HepG2 (cell line): ENCODE measurements at regions not wholly inside any gene's neighbourhood (a gene's known extent, or its start where the extent isn't known, plus 50 kb on each side); places are given as distances from the start of the nearest gene placed in this dataset.

Experiments
- ATAC-seq: fragments of 200-7000 bp; cut with Tn5 transposase; 3 replicates; pipeline ENCODE4 v1.9.1; 2020; ENCODE audit warnings: mild to moderate bottlenecking, moderate library complexity
- BruUV-seq: library from RNA; stranded (reverse); fragments of 400-500 nt; replicated peaks from 2 replicates; lab custom pipeline; 2021; lab: Mats Ljungman, UMichigan
- CTCF ChIA-PET: fragments of 300-600 bp; formaldehyde crosslinking; extraction: SDS; loops from one replicate; lab custom pipeline; 2021; ENCODE audit warnings: low total read pairs, inconsistent platforms, low intra/inter-chr PET ratio; lab: Yijun Ruan, JAX
- POLR2A ChIA-PET: fragments of 350-600 bp; sonication (Branson Sonifier 250); formaldehyde crosslinking; loops from one replicate; lab custom pipeline; 2020; ENCODE audit warnings: antibody characterized with exemption, inconsistent platforms; lab: Yijun Ruan, JAX
- DNase-seq: peaks from one replicate; pipeline ENCODE4 v3.0.0-alpha.2; 2015; ENCODE audit warnings: low spot score
- FAIRE-seq: peaks from 3 replicates; lab custom pipeline; 2011; peaks lifted over from hg19 to GRCh38; lab: Jason Lieb, UNC
- H2AFZ ChIP-seq: one replicate; pipeline ENCODE4 v1.6.1; 2011; ENCODE audit warnings: low read length, inconsistent platforms
- H3K27ac ChIP-seq: fragments of 300-600 bp; 3 replicates; pipeline ENCODE4 v1.8.0; 2011; ENCODE audit warnings: mixed run types, mild to moderate bottlenecking, mixed read lengths, low read length, inconsistent platforms; ENCODE audit not compliant: insufficient read depth; ENCODE audit errors: extremely low read length
- H3K27me3 ChIP-seq, 2 experiments: fragments of 200-600 bp in 1 of 2; 2 replicates in 1 of 2; 3 replicates in 1 of 2; pipeline versions ENCODE4 v1.6.0 to v1.8.0; 2011; ENCODE audit warnings: low read length in 2 of 2, mild to moderate bottlenecking in 2 of 2, moderate library complexity in 2 of 2, inconsistent platforms in 1 of 2; ENCODE audit not compliant: insufficient read depth in 2 of 2, control insufficient read depth in 1 of 2
- H3K36me3 ChIP-seq, 2 experiments: fragments of 200-600 bp in 1 of 2; replicated peaks in 1 of 2; 2 replicates in 1 of 2; 3 replicates in 1 of 2; pipeline versions ENCODE4 v1.5.1 to v1.8.0; 2011; ENCODE audit warnings: low read length in 2 of 2, inconsistent platforms in 1 of 2; ENCODE audit not compliant: insufficient read depth in 2 of 2, control insufficient read depth in 1 of 2
- H3K4me1 ChIP-seq: 2 replicates; pipeline ENCODE4 v1.5.1; 2012; ENCODE audit warnings: low read length, inconsistent platforms; ENCODE audit not compliant: insufficient read depth
- H3K4me2 ChIP-seq: 2 replicates; pipeline ENCODE4 v1.6.0; 2011; ENCODE audit warnings: low read depth, low read length, inconsistent platforms
- H3K4me3 ChIP-seq, 3 experiments: fragments of 200-600 bp in 1 of 3; sonication (generic), shearing (Covaris generic) in 1 of 3; replicated peaks in 1 of 3; 2 replicates each; pipeline ENCODE4 v1.5.1; 2011 to 2016; ENCODE audit warnings: low read length in 3 of 3, inconsistent platforms in 2 of 3, low read depth in 2 of 3, mild to moderate bottlenecking in 2 of 3, control low read depth in 1 of 3, mixed read lengths in 1 of 3; ENCODE audit not compliant: insufficient read depth in 1 of 3
- H3K79me2 ChIP-seq: one replicate; pipeline ENCODE4 v1.6.1; 2011; ENCODE audit warnings: low read length, inconsistent platforms; ENCODE audit not compliant: insufficient read depth
- H3K9ac ChIP-seq: 2 replicates; pipeline ENCODE4 v1.6.0; 2011; ENCODE audit warnings: mild to moderate bottlenecking, low read depth, low read length, inconsistent platforms; ENCODE audit not compliant: insufficient read depth
- H3K9me3 ChIP-seq: 2 replicates; pipeline ENCODE4 v1.5.1; 2012; ENCODE audit warnings: mild to moderate bottlenecking, low read length
- H4K20me1 ChIP-seq: 2 replicates; pipeline ENCODE4 v1.6.0; 2011; ENCODE audit warnings: inconsistent platforms, mild to moderate bottlenecking, low read length, moderate library complexity; ENCODE audit not compliant: insufficient read depth
- GATAD1 ChIP-seq: IDR thresholded peaks from 2 replicates; pipeline ENCODE4 v1.6.1; 2016; ENCODE audit warnings: missing genetic modification reagents, missing compliant biosample characterization
- HOXA3 ChIP-seq: sonication (generic); formaldehyde crosslinking; IDR thresholded peaks from 2 replicates; pipeline ENCODE4 v1.5.0; 2020; ENCODE audit warnings: missing genetic modification reagents
- ZBTB1 ChIP-seq: sonication (generic); formaldehyde crosslinking; IDR thresholded peaks from 2 replicates; pipeline ENCODE4 v1.4.0; 2020; ENCODE audit warnings: missing genetic modification reagents, borderline replicate concordance
- ZNF552 ChIP-seq: sonication (generic); formaldehyde crosslinking; IDR thresholded peaks from 2 replicates; pipeline ENCODE4 v1.9.0; 2022; ENCODE audit warnings: missing genetic modification reagents, mild to moderate bottlenecking, borderline replicate concordance
- ZNF605 ChIP-seq: sonication (generic); formaldehyde crosslinking; IDR thresholded peaks from 2 replicates; pipeline ENCODE4 v1.8.0; 2022; ENCODE audit warnings: mild to moderate bottlenecking, missing genetic modification reagents
- ZNF777 ChIP-seq: sonication (generic); formaldehyde crosslinking; IDR thresholded peaks from 2 replicates; pipeline ENCODE4 v1.4.0; 2020; ENCODE audit warnings: missing genetic modification reagents
- WGBS: methylation state at CpG from one replicate; pipeline ENCODE4 v1.1.6; 2017; ENCODE audit warnings: low lambda C conversion rate; 5-methylcytosine and 5-hydroxymethylcytosine counted together
- in situ Hi-C: cut with HindIII; loops from 2 replicates; pipeline ENCODE4 v1.10.0; 2017; ENCODE audit warnings: low pct_unique_long_range_greater_than_20kb; ENCODE audit not compliant: extremely low pct_ligation_motif_present
- intact Hi-C: fragments of 100-400 bp; cut with micrococcal nuclease; formaldehyde crosslinking; loops from one replicate; pipeline ENCODE4 v1.10.0; 2022; ENCODE audit not compliant: unreplicated experiment

DNA sequence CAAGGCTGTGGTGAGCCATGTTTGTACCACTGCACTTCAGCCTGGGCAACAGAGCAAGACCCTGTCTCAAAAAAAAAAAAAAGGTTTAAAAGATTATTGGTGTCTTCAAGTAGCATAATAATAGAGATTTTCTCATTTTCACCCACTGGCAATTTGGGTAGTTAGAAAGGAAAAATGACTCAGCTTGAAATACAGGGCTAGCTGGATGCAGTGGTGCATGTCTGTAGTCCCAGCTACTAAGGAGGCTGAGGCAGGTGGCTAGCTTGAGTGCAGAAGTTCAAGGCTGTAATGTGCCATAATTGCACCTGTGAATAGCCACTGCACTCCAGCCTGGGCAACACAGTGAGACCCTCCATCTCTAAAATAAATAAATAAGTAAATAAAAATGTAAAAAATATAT lies 111.1 kb downstream of the ARRDC3 start:
- Histone ChIP-seq H3K4me2 (no peak overlapping the region), H3K27ac (no peak overlapping the region), H3K9ac (no peak overlapping the region), H3K36me3 (no peaks in the 10 kb centered on the region), H3K4me1 (peaks cover 8% of the 10 kb centered on the region), H3K4me3 (no peak overlapping the region), H3K79me2 (no peaks in the 10 kb centered on the region), H3K9me3 (no peaks in the 10 kb centered on the region), H3K27me3 (no peaks in the 10 kb centered on the region), H4K20me1 (no peaks in the 10 kb centered on the region), H2AFZ (no peak overlapping the region)
- in situ Hi-C loops = no loop called here
- ChIA-PET POLR2A (no interaction called here), CTCF (no interaction called here)
- no peak for TF ChIP-seq ZBTB1 (CRISPR knock-in tag)
- no peak for TF ChIP-seq GATAD1
- TF ChIP-seq ZNF552 (CRISPR knock-in tag) = no peak
- intact Hi-C loops = no loop called here
- DNase-seq = no peak
- no peak for FAIRE-seq
- ATAC-seq = no peak
- no TSS peak for BruUV-seq

DNA sequence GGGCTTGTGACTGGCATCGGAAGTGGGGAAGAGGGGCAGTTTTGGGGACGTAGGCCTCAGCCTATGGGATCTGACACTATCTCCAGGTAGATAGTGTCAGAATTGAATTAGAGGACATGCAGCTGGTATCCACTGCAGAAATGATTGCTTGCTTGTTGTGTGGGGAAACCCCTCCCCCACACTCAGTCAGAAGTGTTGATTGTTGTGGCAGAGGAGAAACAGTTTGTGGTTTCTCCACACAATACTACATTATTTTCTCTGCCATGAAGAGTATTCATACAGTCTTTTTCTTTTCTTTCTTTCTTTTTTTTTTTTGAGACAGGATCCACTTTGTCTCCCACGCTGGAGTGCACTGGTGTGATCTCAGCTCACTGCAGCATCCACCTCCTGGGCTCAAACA lies 113.9 kb downstream of the ARRDC3 start:
- Histone ChIP-seq H3K79me2 (no peaks in the 10 kb centered on the region), H3K4me3 (no peak overlapping the region), H3K9ac (no peak overlapping the region), H3K9me3 (no peaks in the 10 kb centered on the region), H3K36me3 (no peaks in the 10 kb centered on the region), H3K4me1 (peaks cover 8% of the 10 kb centered on the region), H3K4me2 (no peak overlapping the region), H4K20me1 (no peaks in the 10 kb centered on the region), H3K27ac (no peak overlapping the region), H3K27me3 (no peaks in the 10 kb centered on the region), H2AFZ (no peak overlapping the region)
- in situ Hi-C loops = no loop called here
- no peak for TF ChIP-seq HOXA3 (CRISPR knock-in tag)
- no peak for TF ChIP-seq ZNF777 (CRISPR knock-in tag)
- TF ChIP-seq ZNF605 (CRISPR knock-in tag) = no peak
- no peak for ATAC-seq
- ChIA-PET CTCF (no interaction called here), POLR2A (no interaction called here)
- no peak for FAIRE-seq
- 66% methylated on average over 3 of the region's 3 CpGs for WGBS
- intact Hi-C loops = no loop called here
- no peak for DNase-seq
- no TSS peak for BruUV-seq
